HFF-Myc (cell line): ENCODE measurements at regions not wholly inside any gene's neighbourhood (a gene's known extent, or its start where the extent isn't known, plus 50 kb on each side); places are given as distances from the start of the nearest gene placed in this dataset.
A peak's percentile ranks its signal among the peaks of the same experiment; 100 is the strongest.

ENCODE experiments used
- DNase-seq: peaks from one replicate; pipeline ENCODE4 v3.0.0-alpha.2; 2011; ENCODE audit warnings: low read depth; ENCODE audit errors: extremely low read depth
- H3K4me3 ChIP-seq: replicated peaks from 2 replicates; pipeline ENCODE4 v1.5.1; 2011; ENCODE audit warnings: low read depth, mild to moderate bottlenecking, control low read depth, low read length
- CTCF ChIP-seq: IDR thresholded peaks from 2 replicates; pipeline ENCODE4 v1.5.1; 2012; ENCODE audit warnings: mild to moderate bottlenecking, low read depth, low read length, control low read depth; ENCODE audit errors: missing control alignments

GRCh38 chr13:105349082-105349723 lies 1186.3 kb downstream of the EFNB2 start:
- no peak for DNase-seq
- no peak for TF ChIP-seq CTCF
- H3K4me3 ChIP-seq, result no peak overlapping the region

GRCh38 chr13:105346141-105346775 lies 1189.2 kb downstream of the EFNB2 start:
- no peak overlapping the region for H3K4me3 ChIP-seq
- TF ChIP-seq CTCF, result no peak
- peak; percentile 7 for DNase-seq

- no peak overlapping the region for H3K4me3 ChIP-seq
- no peak for DNase-seq
- no peak for TF ChIP-seq CTCF
These were observed 1189.7 kb downstream of the EFNB2 start for GRCh38 chr13:105345730-105346129.

GRCh38 chr13:105345131-105345530 lies 1190.3 kb downstream of the EFNB2 start:
- no peak overlapping the region for H3K4me3 ChIP-seq
- TF ChIP-seq CTCF, result no peak
- DNase-seq, result no peak

GRCh38 chr13:105343134-105343806 lies 1192.2 kb downstream of the EFNB2 start:
- H3K4me3 ChIP-seq, result no peak overlapping the region
- TF ChIP-seq CTCF, result no peak
- DNase-seq, result no peak

GRCh38 chr13:105342281-105342820 lies 1193.1 kb downstream of the EFNB2 start:
- no peak overlapping the region for H3K4me3 ChIP-seq
- DNase-seq, result no peak
- no peak for TF ChIP-seq CTCF
